OCI-LY7 (cell line): ENCODE measurements at regions not wholly inside any gene's neighbourhood (a gene's known extent, or its start where the extent isn't known, plus 50 kb on each side); places are given as distances from the start of the nearest gene placed in this dataset.

ENCODE experiments used
- EZH2phosphoT487 ChIP-seq: fragments of 200-600 bp; sonication (generic); IDR thresholded peaks from 2 replicates; pipeline ENCODE4 v1.6.1; 2018; ENCODE audit warnings: low read depth, borderline replicate concordance, mild to moderate bottlenecking, mixed run types, antibody characterized with exemption, low read length, moderate library complexity, mixed read lengths
- TF ChIP-seq, protein P1 (sequence below): fragments of 200-600 bp; sonication (generic); conservative IDR thresholded peaks from 2 replicates; pipeline ENCODE4 v1.5.1; 2014; ENCODE audit warnings: mild to moderate bottlenecking, antibody characterized with exemption, low read length, moderate library complexity, mixed read lengths

DNA sequence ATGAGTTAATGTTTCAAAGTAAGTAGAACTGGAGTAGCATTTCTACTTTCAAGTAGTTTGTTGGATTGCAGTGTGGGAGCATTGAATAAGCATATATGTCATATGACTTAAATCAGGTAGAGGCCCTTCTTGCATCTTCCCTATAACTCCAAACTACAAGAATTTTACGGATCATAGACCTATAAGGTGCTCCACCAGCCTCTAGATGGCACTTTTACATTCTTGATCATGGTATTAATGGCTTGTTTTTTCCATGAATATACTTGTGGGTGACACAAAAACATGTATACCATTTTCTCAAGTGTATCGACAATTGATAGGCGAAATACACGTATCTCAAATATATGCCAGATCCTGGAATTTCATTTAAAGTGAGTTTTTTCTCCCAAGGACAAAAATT, 311.1 kb downstream of the ZPLD1 start:
- TF ChIP-seq, protein P1, sequence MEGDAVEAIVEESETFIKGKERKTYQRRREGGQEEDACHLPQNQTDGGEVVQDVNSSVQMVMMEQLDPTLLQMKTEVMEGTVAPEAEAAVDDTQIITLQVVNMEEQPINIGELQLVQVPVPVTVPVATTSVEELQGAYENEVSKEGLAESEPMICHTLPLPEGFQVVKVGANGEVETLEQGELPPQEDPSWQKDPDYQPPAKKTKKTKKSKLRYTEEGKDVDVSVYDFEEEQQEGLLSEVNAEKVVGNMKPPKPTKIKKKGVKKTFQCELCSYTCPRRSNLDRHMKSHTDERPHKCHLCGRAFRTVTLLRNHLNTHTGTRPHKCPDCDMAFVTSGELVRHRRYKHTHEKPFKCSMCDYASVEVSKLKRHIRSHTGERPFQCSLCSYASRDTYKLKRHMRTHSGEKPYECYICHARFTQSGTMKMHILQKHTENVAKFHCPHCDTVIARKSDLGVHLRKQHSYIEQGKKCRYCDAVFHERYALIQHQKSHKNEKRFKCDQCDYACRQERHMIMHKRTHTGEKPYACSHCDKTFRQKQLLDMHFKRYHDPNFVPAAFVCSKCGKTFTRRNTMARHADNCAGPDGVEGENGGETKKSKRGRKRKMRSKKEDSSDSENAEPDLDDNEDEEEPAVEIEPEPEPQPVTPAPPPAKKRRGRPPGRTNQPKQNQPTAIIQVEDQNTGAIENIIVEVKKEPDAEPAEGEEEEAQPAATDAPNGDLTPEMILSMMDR = peak; percentile 37; the same call in 1 of the 2 replicates
- TF ChIP-seq EZH2phosphoT487 = no peak
